Brain microvascular endothelial cell (primary cell): ENCODE measurements at regions not wholly inside any gene's neighbourhood (a gene's known extent, or its start where the extent isn't known, plus 50 kb on each side); places are given as distances from the start of the nearest gene placed in this dataset.
"Not testable (repeated sequence)": the region's sequence is repeated elsewhere in the genome, so short reads cannot be mapped to it uniquely, and the experiment has no call there.

Experiments used
- DNase-seq: peaks from one replicate; pipeline ENCODE4 v3.0.0-alpha.2; 2020
- H3K27ac ChIP-seq: fragments of 250-450 bp; sonication (Bioruptor Pico); 2 replicates; pipeline ENCODE4 v1.5.1; 2020; ENCODE audit warnings: mild to moderate bottlenecking, moderate library complexity
- H3K27me3 ChIP-seq: fragments of 250-450 bp; sonication (Bioruptor Pico); replicated peaks from 2 replicates; pipeline ENCODE4 v1.5.1; 2020; ENCODE audit warnings: mild to moderate bottlenecking
- H3K36me3 ChIP-seq: fragments of 250-450 bp; sonication (Bioruptor Pico); replicated peaks from 2 replicates; pipeline ENCODE4 v1.5.1; 2020; ENCODE audit warnings: mild to moderate bottlenecking
- H3K4me3 ChIP-seq: 2 replicates; pipeline ENCODE4 v1.5.1; 2011; ENCODE audit warnings: low read depth, mild to moderate bottlenecking, control low read depth, low read length, moderate library complexity
- in situ Hi-C: cut with HindIII; loops from 2 replicates; pipeline ENCODE4 v1.10.0; 2017; ENCODE audit warnings: low sequenced_read_pairs, low pct_ligation_motif_present
- TF ChIP-seq, protein P1 (sequence below): IDR thresholded peaks from 2 replicates; pipeline ENCODE4 v1.5.1; 2011; ENCODE audit warnings: low read depth, mild to moderate bottlenecking, moderate library complexity, low read length, control low read depth, inconsistent platforms; ENCODE audit errors: missing control alignments

GRCh38 chr16:79988721-79989220 lies 388.2 kb upstream of the MAF start:
- DNase-seq = peak; percentile 27
- Histone ChIP-seq H3K27me3 (no peaks in the 10 kb centered on the region), H3K36me3 (no peaks in the 10 kb centered on the region), H3K4me3 (no peak overlapping the region), H3K27ac (no peak overlapping the region)
- TF ChIP-seq, protein P1, sequence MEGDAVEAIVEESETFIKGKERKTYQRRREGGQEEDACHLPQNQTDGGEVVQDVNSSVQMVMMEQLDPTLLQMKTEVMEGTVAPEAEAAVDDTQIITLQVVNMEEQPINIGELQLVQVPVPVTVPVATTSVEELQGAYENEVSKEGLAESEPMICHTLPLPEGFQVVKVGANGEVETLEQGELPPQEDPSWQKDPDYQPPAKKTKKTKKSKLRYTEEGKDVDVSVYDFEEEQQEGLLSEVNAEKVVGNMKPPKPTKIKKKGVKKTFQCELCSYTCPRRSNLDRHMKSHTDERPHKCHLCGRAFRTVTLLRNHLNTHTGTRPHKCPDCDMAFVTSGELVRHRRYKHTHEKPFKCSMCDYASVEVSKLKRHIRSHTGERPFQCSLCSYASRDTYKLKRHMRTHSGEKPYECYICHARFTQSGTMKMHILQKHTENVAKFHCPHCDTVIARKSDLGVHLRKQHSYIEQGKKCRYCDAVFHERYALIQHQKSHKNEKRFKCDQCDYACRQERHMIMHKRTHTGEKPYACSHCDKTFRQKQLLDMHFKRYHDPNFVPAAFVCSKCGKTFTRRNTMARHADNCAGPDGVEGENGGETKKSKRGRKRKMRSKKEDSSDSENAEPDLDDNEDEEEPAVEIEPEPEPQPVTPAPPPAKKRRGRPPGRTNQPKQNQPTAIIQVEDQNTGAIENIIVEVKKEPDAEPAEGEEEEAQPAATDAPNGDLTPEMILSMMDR = no peak
- in situ Hi-C loops = no loop called here

DNA sequence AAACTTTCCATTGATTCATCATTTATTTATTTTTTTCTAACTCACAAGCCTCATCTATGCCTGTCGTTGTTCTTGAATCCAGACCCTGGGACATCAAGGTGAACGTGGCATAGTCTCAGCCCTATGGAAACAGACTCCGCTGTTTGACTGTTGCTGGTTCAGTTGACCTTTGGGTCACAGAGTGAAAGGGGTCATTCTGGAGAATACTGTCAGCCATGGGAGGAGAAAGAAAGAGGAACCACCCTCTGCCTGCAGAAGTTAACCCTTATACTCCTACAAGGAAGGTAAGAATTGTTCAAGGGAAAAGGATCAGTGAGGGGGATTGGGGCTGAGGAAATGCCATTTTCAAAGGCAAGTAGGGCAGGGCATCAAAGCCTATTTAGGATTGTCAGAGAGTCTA lies 387.6 kb upstream of the MAF start:
- TF ChIP-seq, protein P1 = no peak
- Histone ChIP-seq H3K27ac (no peak overlapping the region), H3K27me3 (no peaks in the 10 kb centered on the region), H3K36me3 (no peaks in the 10 kb centered on the region), H3K4me3 (no peak overlapping the region)
- no peak for DNase-seq
- in situ Hi-C loops = no loop called here

- no peak overlapping the region for H3K4me3 ChIP-seq
- no peak for DNase-seq
- no peak overlapping the region for H3K27ac ChIP-seq
- no peaks in the 10 kb centered on the region for H3K36me3 ChIP-seq
- in situ Hi-C loops = no loop called here
- TF ChIP-seq, protein P1 = no peak
- H3K27me3 ChIP-seq = no peaks in the 10 kb centered on the region
Observed at GRCh38 chr16:79986352-79986751, 385.8 kb upstream of the MAF start.

GRCh38 chr16:79985606-79986005 lies 385.1 kb upstream of the MAF start:
- TF ChIP-seq, protein P1 = no peak
- in situ Hi-C loops = no loop called here
- Histone ChIP-seq H3K27me3 (no peaks in the 10 kb centered on the region), H3K36me3 (no peaks in the 10 kb centered on the region), H3K27ac (no peak overlapping the region), H3K4me3 (no peak overlapping the region)
- DNase-seq = no peak

DNA sequence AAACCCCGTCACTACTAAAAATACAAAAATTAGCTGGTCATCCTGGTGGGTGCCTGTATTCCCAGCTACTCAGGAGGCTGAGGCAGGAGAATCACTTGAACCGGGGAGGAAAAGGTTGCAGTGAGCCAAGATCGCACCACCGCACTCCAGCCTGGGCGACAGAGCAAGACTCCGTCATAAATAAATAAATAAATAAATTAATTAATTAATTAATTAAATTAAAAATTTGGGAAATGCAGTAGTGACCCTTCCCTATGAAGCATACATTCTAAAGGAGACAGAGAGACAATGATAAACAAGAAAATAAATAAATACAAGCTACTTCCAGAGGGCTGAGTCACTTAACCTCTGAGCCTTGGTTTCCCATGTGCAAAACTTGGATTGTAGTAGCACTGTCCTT lies 383.6 kb upstream of the MAF start:
- H3K4me3 ChIP-seq, DNase-seq, H3K27ac ChIP-seq, H3K27me3 ChIP-seq, in situ Hi-C loops, H3K36me3 ChIP-seq: not testable (repeated sequence)

- Histone ChIP-seq H3K27me3 (no peaks in the 10 kb centered on the region), H3K27ac (no peak overlapping the region), H3K4me3 (no peak overlapping the region), H3K36me3 (no peaks in the 10 kb centered on the region)
- in situ Hi-C loops = no loop called here
- DNase-seq = no peak
- TF ChIP-seq, protein P1 = no peak
Observed at GRCh38 chr16:79982862-79983261, 382.3 kb upstream of the MAF start.
